ENCODE measurements at regions not wholly inside any gene's neighbourhood (a gene's known extent, or its start where the extent isn't known, plus 50 kb on each side); places are given as distances from the start of the nearest gene placed in this dataset.

DNA sequence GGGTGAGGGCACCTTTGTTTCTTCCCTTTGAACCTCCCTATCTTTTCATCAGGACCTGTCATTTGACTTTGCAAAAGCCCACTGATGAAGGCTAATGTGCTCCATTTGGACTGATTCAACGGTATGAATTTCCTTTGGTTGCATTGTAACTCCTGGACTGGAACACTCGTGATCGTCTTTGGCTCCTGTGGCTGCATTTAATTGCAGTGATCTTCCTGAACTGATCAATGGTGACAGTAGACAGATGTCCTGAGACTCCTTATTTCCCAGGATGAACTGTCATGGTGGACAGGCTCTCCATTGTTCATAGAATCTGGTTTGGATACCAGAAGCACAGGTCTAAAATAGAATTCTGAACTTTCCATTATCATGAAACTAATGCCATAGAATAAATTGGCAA lies 224.8 kb upstream of the GAP43 start:
- TF ChIP-seq, protein P1, sequence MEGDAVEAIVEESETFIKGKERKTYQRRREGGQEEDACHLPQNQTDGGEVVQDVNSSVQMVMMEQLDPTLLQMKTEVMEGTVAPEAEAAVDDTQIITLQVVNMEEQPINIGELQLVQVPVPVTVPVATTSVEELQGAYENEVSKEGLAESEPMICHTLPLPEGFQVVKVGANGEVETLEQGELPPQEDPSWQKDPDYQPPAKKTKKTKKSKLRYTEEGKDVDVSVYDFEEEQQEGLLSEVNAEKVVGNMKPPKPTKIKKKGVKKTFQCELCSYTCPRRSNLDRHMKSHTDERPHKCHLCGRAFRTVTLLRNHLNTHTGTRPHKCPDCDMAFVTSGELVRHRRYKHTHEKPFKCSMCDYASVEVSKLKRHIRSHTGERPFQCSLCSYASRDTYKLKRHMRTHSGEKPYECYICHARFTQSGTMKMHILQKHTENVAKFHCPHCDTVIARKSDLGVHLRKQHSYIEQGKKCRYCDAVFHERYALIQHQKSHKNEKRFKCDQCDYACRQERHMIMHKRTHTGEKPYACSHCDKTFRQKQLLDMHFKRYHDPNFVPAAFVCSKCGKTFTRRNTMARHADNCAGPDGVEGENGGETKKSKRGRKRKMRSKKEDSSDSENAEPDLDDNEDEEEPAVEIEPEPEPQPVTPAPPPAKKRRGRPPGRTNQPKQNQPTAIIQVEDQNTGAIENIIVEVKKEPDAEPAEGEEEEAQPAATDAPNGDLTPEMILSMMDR (IDR thresholded peaks at IDR 0.05): no peak
- TF ChIP-seq POLR2A (IDR thresholded peaks at IDR 0.05): no peak
